ENCODE measurements at regions not wholly inside any gene's neighbourhood (a gene's known extent, or its start where the extent isn't known, plus 50 kb on each side); places are given as distances from the start of the nearest gene placed in this dataset.
"Not testable (repeated sequence)": the region's sequence is repeated elsewhere in the genome, so short reads cannot be mapped to it uniquely, and the experiment has no call there.

DNA sequence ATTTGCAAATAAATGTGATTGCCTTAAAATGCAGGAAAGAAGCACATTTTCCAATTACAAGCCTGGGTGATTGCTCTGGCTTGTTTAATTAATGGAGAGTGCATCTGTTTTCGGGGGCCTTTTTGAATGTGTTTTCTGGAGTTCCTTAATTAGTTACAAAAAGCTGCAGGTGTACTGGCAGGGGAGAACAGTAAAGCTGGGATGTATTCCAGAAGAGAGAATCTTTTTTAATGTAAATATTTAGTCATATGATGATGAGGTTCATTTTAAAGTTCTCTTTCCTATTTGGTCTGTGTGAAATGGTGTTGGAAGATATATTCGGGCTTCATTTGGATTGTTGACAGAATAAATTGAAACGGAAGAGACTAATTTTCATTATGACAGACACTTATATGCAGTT, 70.9 kb upstream of the N4BP1 start:
- H3K27me3 ChIP-seq: peaks cover 0 to 5% (median 0%) of the 10 kb centered on the region in 4 donors
- no peak overlapping the region for H3K27ac ChIP-seq (replicated peaks in 1 of 4)
- H3K9me3 ChIP-seq: no peaks in the 10 kb centered on the region
- TF ChIP-seq POLR2AphosphoS5 (IDR thresholded peaks at IDR 0.05) (no peak), EP300 (IDR thresholded peaks at IDR 0.05) (no peak), POLR2A (IDR thresholded peaks at IDR 0.05; ENCODE audit: low read depth) (no peak)
- TF ChIP-seq, protein P1, sequence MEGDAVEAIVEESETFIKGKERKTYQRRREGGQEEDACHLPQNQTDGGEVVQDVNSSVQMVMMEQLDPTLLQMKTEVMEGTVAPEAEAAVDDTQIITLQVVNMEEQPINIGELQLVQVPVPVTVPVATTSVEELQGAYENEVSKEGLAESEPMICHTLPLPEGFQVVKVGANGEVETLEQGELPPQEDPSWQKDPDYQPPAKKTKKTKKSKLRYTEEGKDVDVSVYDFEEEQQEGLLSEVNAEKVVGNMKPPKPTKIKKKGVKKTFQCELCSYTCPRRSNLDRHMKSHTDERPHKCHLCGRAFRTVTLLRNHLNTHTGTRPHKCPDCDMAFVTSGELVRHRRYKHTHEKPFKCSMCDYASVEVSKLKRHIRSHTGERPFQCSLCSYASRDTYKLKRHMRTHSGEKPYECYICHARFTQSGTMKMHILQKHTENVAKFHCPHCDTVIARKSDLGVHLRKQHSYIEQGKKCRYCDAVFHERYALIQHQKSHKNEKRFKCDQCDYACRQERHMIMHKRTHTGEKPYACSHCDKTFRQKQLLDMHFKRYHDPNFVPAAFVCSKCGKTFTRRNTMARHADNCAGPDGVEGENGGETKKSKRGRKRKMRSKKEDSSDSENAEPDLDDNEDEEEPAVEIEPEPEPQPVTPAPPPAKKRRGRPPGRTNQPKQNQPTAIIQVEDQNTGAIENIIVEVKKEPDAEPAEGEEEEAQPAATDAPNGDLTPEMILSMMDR (IDR thresholded peaks at IDR 0.05): no peak
- H3K36me3 ChIP-seq: no peaks in the 10 kb centered on the region
- WGBS: 50% methylated on average over 3 of the region's 3 CpGs
- no peak overlapping the region for H3K4me3 ChIP-seq
- H3K4me1 ChIP-seq: no peaks in the 10 kb centered on the region
- intact Hi-C loops (cut with DNase I): no loop called here
- no peak for DNase-seq (ENCODE audit: extremely low spot score)

DNA sequence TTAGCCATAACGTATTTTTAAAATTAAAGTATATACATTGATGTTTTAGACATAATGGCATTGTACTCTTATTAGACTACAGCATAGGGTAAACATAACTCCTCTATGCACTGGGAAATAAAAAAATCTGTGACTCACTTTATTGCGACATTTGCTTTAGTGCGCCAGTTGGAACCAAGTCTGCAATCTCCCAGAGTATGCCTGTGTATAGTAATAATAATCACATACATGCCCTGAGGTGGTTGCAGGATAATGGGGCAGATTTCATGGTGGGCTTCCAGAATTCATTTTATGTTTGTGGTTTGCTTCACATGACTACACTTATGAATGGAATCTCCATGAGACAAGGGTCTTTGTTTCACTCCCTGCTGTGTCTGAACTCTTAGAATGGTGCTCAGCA, 66.9 kb upstream of the N4BP1 start:
- intact Hi-C loops (cut with DNase I): no loop called here
- WGBS: 94% methylated on average over 3 of the region's 3 CpGs
- Histone ChIP-seq H3K27me3 (peaks cover 0 to 5% (median 0%) of the 10 kb centered on the region in 4 donors), H3K27ac (replicated peaks in 1 of 4) (no peak overlapping the region), H3K4me1 (no peaks in the 10 kb centered on the region), H3K9me3 (peaks cover 0 to 9% (median 3%) of the 10 kb centered on the region in 4 donors), H3K4me3 (no peak overlapping the region), H3K36me3 (no peaks in the 10 kb centered on the region)
- DNase-seq (ENCODE audit: extremely low spot score): no peak
- TF ChIP-seq, protein P1 (IDR thresholded peaks at IDR 0.05): no peak
- no peak for TF ChIP-seq EP300 (IDR thresholded peaks at IDR 0.05)
- TF ChIP-seq POLR2AphosphoS5 (IDR thresholded peaks at IDR 0.05): no peak
- no peak for TF ChIP-seq POLR2A (IDR thresholded peaks at IDR 0.05; ENCODE audit: low read depth)

DNA sequence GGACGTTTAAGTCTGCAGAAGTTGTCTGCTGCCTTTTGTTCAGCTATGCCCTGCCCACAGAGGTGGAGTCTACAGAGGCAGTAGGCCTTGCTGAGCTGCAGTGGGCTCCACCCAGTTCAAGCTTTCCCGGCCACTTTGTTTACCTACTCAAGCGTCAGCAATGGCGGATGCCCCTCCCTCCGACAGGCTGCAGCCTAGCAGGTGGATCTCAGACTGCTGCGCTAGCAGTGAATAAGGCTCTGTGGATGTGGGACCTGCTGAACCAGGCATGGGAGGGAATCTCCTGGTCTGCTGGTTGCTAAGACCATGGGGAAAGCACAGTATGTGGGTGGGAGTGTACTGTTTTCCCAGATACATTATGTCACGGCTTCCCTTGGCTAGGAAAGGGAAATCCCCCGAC, 58.2 kb upstream of the N4BP1 start:
- not testable (repeated sequence) for H3K4me3 ChIP-seq
- 67% methylated on average over 8 of the region's 8 CpGs for WGBS

DNA sequence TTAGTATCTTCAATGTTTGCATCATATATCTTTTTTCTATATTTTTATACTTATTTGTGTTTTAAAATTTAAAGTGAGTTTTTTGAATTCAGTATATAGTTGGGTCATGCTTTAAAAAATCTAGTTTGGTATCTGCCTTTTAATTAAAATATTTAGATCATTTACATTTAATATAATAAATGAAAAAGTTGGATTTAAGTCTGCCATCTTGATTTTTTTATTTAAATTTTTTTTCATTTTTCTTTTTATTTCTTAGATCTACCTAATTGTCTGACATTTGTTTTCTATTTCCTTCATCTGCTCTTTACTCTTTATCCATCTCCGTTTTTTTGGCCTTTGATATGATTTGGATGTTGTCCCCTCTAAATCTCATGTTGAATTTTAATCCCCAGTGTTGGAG, 50.0 kb upstream of the N4BP1 start:
- peaks cover 0 to 5% (median 0%) of the 10 kb centered on the region in 4 donors for H3K36me3 ChIP-seq
- H3K4me3 ChIP-seq: no peak overlapping the region
- no peaks in the 10 kb centered on the region for H3K4me1 ChIP-seq
- intact Hi-C loops (cut with DNase I): no loop called here
- TF ChIP-seq POLR2A (IDR thresholded peaks at IDR 0.05; ENCODE audit: low read depth) (no peak), EP300 (IDR thresholded peaks at IDR 0.05) (no peak), POLR2AphosphoS5 (IDR thresholded peaks at IDR 0.05) (no peak)
- TF ChIP-seq, protein P1 (IDR thresholded peaks at IDR 0.05): no peak
- 65% methylated on average over 1 of the region's 1 CpG for WGBS
- no peaks in the 10 kb centered on the region for H3K27me3 ChIP-seq
- peaks cover 0 to 42% (median 24%) of the 10 kb centered on the region in 4 donors for H3K9me3 ChIP-seq
- no peak for DNase-seq (ENCODE audit: extremely low spot score)
- no peak overlapping the region for H3K27ac ChIP-seq (replicated peaks in 1 of 4)

More for the DNA sequence above, 58.2 kb upstream of the N4BP1 start:
- H3K4me1 ChIP-seq; H3K36me3 ChIP-seq; intact Hi-C loops (cut with DNase I); H3K27me3 ChIP-seq; DNase-seq (ENCODE audit: extremely low spot score); H3K9me3 ChIP-seq; H3K27ac ChIP-seq (replicated peaks in 1 of 4): not testable (repeated sequence)

Small RNA genes lying in the stretch of these regions (small RNA-seq; reads per million reads assigned to genes)
- gene AC023827.1 (0 reads per million in 3 donors), gene MTND4LP25 (0 reads per million in 3 donors), gene RNU6-257P (0 reads per million in 3 donors)
